ENCODE measurements at regions not wholly inside any gene's neighbourhood (a gene's known extent, or its start where the extent isn't known, plus 50 kb on each side); places are given as distances from the start of the nearest gene placed in this dataset.
"Not testable (repeated sequence)": the region's sequence is repeated elsewhere in the genome, so short reads cannot be mapped to it uniquely, and the experiment has no call there.

DNA sequence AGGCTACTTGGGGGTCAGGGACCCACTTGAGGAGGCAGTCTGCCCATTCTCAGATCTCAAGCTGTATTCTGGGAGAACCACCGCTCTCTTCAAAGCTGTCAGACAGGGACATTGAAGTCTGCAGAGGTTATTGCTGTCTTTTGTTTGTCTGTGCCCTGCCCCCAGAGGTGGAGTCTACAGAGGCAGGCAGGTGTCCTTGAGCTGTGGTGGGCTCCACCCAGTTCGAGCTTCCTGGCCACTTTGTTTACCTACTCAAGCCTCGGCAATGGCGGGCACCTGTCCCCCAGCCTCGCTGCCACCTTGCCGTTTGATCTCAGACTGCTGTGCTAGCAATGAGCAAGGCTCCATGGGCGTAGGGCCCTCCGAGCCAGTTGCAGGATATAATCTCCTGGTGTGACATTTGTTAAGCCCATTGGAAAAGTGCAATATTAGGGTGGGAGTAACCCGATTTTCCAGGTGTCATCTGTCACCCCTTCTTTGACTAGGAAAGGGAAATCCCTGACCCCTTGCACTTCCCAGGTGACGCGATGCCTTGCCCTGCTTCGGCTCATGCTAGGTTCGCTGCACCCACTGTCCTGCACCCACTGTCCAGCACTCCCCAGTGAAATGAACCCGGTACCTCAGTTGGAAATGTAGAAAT lies 96.4 kb downstream of the ZNF92 start:
- TF ChIP-seq, protein P1, sequence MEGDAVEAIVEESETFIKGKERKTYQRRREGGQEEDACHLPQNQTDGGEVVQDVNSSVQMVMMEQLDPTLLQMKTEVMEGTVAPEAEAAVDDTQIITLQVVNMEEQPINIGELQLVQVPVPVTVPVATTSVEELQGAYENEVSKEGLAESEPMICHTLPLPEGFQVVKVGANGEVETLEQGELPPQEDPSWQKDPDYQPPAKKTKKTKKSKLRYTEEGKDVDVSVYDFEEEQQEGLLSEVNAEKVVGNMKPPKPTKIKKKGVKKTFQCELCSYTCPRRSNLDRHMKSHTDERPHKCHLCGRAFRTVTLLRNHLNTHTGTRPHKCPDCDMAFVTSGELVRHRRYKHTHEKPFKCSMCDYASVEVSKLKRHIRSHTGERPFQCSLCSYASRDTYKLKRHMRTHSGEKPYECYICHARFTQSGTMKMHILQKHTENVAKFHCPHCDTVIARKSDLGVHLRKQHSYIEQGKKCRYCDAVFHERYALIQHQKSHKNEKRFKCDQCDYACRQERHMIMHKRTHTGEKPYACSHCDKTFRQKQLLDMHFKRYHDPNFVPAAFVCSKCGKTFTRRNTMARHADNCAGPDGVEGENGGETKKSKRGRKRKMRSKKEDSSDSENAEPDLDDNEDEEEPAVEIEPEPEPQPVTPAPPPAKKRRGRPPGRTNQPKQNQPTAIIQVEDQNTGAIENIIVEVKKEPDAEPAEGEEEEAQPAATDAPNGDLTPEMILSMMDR (IDR thresholded peaks at IDR 0.05): not testable (repeated sequence)
- TF ChIP-seq EZH2 (IDR thresholded peaks at IDR 0.05; ENCODE audit: borderline replicate concordance, insufficient read depth, low read depth, low read length, poor library complexity, severe bottlenecking): not testable (repeated sequence)

All from B cell (primary cell).